ENCODE measurements at regions not wholly inside any gene's neighbourhood (a gene's known extent, or its start where the extent isn't known, plus 50 kb on each side); places are given as distances from the start of the nearest gene placed in this dataset.

- whole genome bisulfite sequencing, 2 donors: 90 to 94% methylated on average over 1 of the region's 1 CpG
- TF ChIP-seq CTCF (IDR thresholded peaks at IDR 0.05) (no peak), POLR2A (IDR thresholded peaks at IDR 0.05) (no peak)
- DNase-seq (ENCODE audit: low spot score in 2 of 2): no peak
- H3K4me3 ChIP-seq (ENCODE audit: low read depth, poor library complexity, severe bottlenecking): no peak overlapping the region
- intact Hi-C loops (cut with DNase I; ENCODE audit: low total_unique reads): no loop called here
These were observed 373.5 kb downstream of the TBC1D32 start for GRCh38 chr6:120960761-120961160.

GRCh38 chr6:120954111-120954510, 380.2 kb downstream of the TBC1D32 start:
- no peak overlapping the region for H3K4me3 ChIP-seq (ENCODE audit: low read depth, poor library complexity, severe bottlenecking)
- intact Hi-C loops (cut with DNase I; ENCODE audit: low total_unique reads): no loop called here
- TF ChIP-seq CTCF (IDR thresholded peaks at IDR 0.05) (no peak), POLR2A (IDR thresholded peaks at IDR 0.05) (no peak)
- DNase-seq (ENCODE audit: low spot score in 2 of 2): no peak
- 84% methylated on average over 1 of the region's 1 CpG for WGBS, 2 donors

- H3K4me3 ChIP-seq (ENCODE audit: low read depth, poor library complexity, severe bottlenecking): no peak overlapping the region
- WGBS, 2 donors: 80 to 86% methylated on average over 3 of the region's 3 CpGs
- no peak for DNase-seq (ENCODE audit: low spot score in 2 of 2)
- intact Hi-C loops (cut with DNase I; ENCODE audit: low total_unique reads): no loop called here
- TF ChIP-seq CTCF (IDR thresholded peaks at IDR 0.05) (no peak), POLR2A (IDR thresholded peaks at IDR 0.05) (no peak)
These were observed 383.0 kb downstream of the TBC1D32 start for GRCh38 chr6:120951258-120951657.

GRCh38 chr6:120947111-120947510, 387.2 kb downstream of the TBC1D32 start:
- 0% methylated on average over 1 of the region's 1 CpG for WGBS, 2 donors
- no peak for DNase-seq (ENCODE audit: low spot score in 2 of 2)
- H3K4me3 ChIP-seq (ENCODE audit: low read depth, poor library complexity, severe bottlenecking): no peak overlapping the region
- no peak for TF ChIP-seq POLR2A (IDR thresholded peaks at IDR 0.05)
- intact Hi-C loops (cut with DNase I; ENCODE audit: low total_unique reads): no loop called here

DNA sequence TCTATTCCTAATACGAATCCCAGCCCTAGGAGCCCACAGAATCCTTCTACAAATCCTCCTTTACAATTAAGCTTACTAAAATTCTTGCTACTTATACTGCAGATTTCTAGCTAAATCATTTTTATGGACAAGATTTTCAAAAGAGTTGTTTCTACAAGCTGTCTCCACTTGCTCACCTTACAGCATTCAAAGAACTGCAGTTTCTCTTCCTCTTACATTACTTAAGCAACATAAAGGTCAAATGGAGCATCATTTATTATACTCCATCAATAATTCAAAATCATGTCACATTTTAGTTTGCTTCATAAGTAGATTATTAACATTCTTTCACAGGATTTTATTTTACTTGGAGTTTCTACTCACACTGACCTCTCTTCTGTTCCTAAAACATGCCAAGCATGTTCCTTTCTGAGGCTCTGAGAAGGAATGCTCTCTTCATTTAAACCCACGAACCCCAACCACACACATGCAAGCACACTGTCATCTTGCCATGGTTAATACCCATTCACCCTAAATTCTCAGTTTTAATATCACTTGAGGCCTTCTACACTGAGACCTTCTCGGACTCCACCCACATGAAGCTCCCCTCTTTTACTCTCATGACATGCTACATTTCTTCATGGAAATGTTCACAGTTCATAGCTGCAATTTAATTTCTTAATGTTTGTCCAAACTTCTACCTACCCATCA, 388.2 kb downstream of the TBC1D32 start:
- 71 to 73% methylated on average over 3 of the region's 3 CpGs for WGBS, 2 donors
- DNase-seq (ENCODE audit: low spot score in 2 of 2): no peak
- intact Hi-C loops (cut with DNase I; ENCODE audit: low total_unique reads): no loop called here
- TF ChIP-seq CTCF (IDR thresholded peaks at IDR 0.05): no peak
- TF ChIP-seq POLR2A (IDR thresholded peaks at IDR 0.05): no peak
- no peak overlapping the region for H3K4me3 ChIP-seq (ENCODE audit: low read depth, poor library complexity, severe bottlenecking)

DNA sequence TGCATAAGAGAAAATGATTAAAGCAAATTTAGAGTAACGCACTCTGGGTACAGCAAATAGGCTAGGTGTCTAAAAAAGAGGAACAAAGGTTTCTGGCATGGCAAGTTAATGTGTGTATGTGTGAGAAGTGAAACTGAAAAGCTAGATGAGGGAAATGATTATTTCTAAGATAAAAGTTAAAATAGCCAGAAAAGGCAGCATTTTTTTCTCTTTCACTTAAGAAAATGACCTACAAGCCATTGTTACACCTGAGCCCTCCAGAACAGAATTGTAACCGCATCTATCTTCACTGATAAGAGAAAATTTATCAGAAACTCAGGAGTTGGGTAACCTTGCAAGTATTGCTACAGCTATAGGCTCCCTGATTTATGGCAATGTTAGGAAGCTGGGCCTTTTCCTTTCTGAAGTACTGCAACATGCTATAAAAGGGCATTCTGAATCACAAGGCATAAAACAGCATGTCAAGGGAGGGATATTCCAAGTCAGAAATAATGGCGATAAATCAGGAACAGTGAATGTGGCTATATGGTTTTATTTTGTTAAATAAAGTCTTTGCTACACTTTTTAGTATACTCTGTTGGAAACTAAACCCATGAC, 395.3 kb downstream of the TBC1D32 start:
- intact Hi-C loops (cut with DNase I; ENCODE audit: low total_unique reads): no loop called here
- TF ChIP-seq CTCF (IDR thresholded peaks at IDR 0.05) (no peak), POLR2A (IDR thresholded peaks at IDR 0.05) (no peak)
- 82% methylated on average over 3 of the region's 3 CpGs for WGBS, 2 donors

More for the DNA sequence above, 395.3 kb downstream of the TBC1D32 start:
- no peak for DNase-seq (ENCODE audit: low spot score in 2 of 2)
- H3K4me3 ChIP-seq (ENCODE audit: low read depth, poor library complexity, severe bottlenecking): no peak overlapping the region

Data from lower leg skin (tissue), 4 donors.